Liver (tissue), 8 donors: ENCODE measurements at regions not wholly inside any gene's neighbourhood (a gene's known extent, or its start where the extent isn't known, plus 50 kb on each side); places are given as distances from the start of the nearest gene placed in this dataset.

Experiments
- DNase-seq: peaks from one replicate; pipeline ENCODE4 v3.0.0-alpha.2; 2017; ENCODE audit warnings: low spot score
- H3K27ac ChIP-seq, 2 donors: one replicate each; pipeline ENCODE4 v1.7.0; 2013; ENCODE audit warnings: inconsistent platforms in 2 of 2, low read length in 2 of 2, control low read depth in 1 of 2, low read depth in 1 of 2, mild to moderate bottlenecking in 1 of 2
- H3K27me3 ChIP-seq, 4 donors: one replicate each; pipeline versions ENCODE4 v1.6.1 to v1.7.0; 2013; ENCODE audit warnings: low read length in 3 of 4, inconsistent platforms in 1 of 4, mild to moderate bottlenecking in 1 of 4, moderate library complexity in 1 of 4; ENCODE audit not compliant: control insufficient read depth in 4 of 4, insufficient read depth in 4 of 4
- H3K36me3 ChIP-seq, 4 donors: one replicate each; pipeline versions ENCODE4 v1.6.1 to v1.7.0; 2013; ENCODE audit warnings: low read length in 3 of 4, mild to moderate bottlenecking in 3 of 4, low read depth in 1 of 4, moderate library complexity in 1 of 4; ENCODE audit not compliant: control insufficient read depth in 4 of 4, insufficient read depth in 3 of 4
- H3K4me1 ChIP-seq, 4 donors: one replicate each; pipeline versions ENCODE4 v1.6.1 to v1.7.0; 2013; ENCODE audit warnings: low read length in 3 of 4, mild to moderate bottlenecking in 3 of 4, moderate library complexity in 1 of 4; ENCODE audit not compliant: control insufficient read depth in 4 of 4, insufficient read depth in 4 of 4
- H3K4me3 ChIP-seq, 3 donors: one replicate each; pipeline versions ENCODE4 v1.6.1 to v1.7.0; 2013; ENCODE audit warnings: low read length in 3 of 3, control low read depth in 1 of 3, low read depth in 1 of 3, mild to moderate bottlenecking in 1 of 3
- H3K9ac ChIP-seq, 2 donors: one replicate each; pipeline ENCODE4 v1.7.0; 2013; ENCODE audit warnings: low read length in 2 of 2, mild to moderate bottlenecking in 2 of 2, moderate library complexity in 2 of 2, control low read depth in 1 of 2, low read depth in 1 of 2
- H3K9me3 ChIP-seq, 4 donors: one replicate each; pipeline versions ENCODE4 v1.6.1 to v1.7.0; 2013; ENCODE audit warnings: low read length in 3 of 4; ENCODE audit not compliant: control insufficient read depth in 4 of 4
- ATF3 ChIP-seq: IDR thresholded peaks from 2 replicates; pipeline ENCODE4 v1.6.1; 2016; ENCODE audit warnings: antibody characterized with exemption
- CTCF ChIP-seq: fragments of 150-350 bp; IDR thresholded peaks from 2 replicates; pipeline ENCODE4 v1.5.1; 2017; ENCODE audit warnings: improper control_type of control experiment, low read depth, low read length; ENCODE audit not compliant: missing input control
- EGR1 ChIP-seq, 2 donors: IDR thresholded peaks; 2 replicates each; pipeline ENCODE4 v1.6.1; 2016 to 2018; ENCODE audit warnings: antibody characterized with exemption in 2 of 2, low read depth in 2 of 2
- FOXA1 ChIP-seq: IDR thresholded peaks from 2 replicates; pipeline ENCODE4 v1.6.1; 2016; ENCODE audit warnings: antibody characterized with exemption
- FOXA2 ChIP-seq: IDR thresholded peaks from 2 replicates; pipeline ENCODE4 v1.6.1; 2016; ENCODE audit warnings: antibody characterized with exemption
- GABPA ChIP-seq, 2 donors: IDR thresholded peaks in 1 of 2; conservative IDR thresholded peaks in 1 of 2; 2 replicates each; pipeline ENCODE4 v1.6.1; 2016; ENCODE audit warnings: antibody characterized with exemption in 2 of 2, mild to moderate bottlenecking in 1 of 2, moderate library complexity in 1 of 2
- HNF4A ChIP-seq, 2 donors: conservative IDR thresholded peaks; 2 replicates each; pipeline ENCODE4 v1.6.1; 2016; ENCODE audit warnings: antibody characterized with exemption in 2 of 2, mild to moderate bottlenecking in 2 of 2
- HNF4G ChIP-seq: IDR thresholded peaks from 2 replicates; pipeline ENCODE4 v1.6.1; 2016; ENCODE audit warnings: antibody characterized with exemption
- JUND ChIP-seq, 2 donors: IDR thresholded peaks; 2 replicates each; pipeline ENCODE4 v1.6.1; 2016; ENCODE audit warnings: antibody characterized with exemption in 2 of 2
- MAX ChIP-seq: IDR thresholded peaks from 2 replicates; pipeline ENCODE4 v1.6.1; 2016; ENCODE audit warnings: antibody characterized with exemption
- NR2F2 ChIP-seq: IDR thresholded peaks from 2 replicates; pipeline ENCODE4 v1.6.1; 2016; ENCODE audit warnings: antibody characterized with exemption
- RAD21 ChIP-seq, 2 donors: IDR thresholded peaks; 2 replicates each; pipeline ENCODE4 v1.6.1; 2016; ENCODE audit warnings: antibody characterized with exemption in 2 of 2, mild to moderate bottlenecking in 2 of 2
- REST ChIP-seq: IDR thresholded peaks from 2 replicates; pipeline ENCODE4 v1.6.1; 2016; ENCODE audit warnings: antibody characterized with exemption, mild to moderate bottlenecking
- RXRA ChIP-seq, 2 donors: IDR thresholded peaks; 2 replicates each; pipeline ENCODE4 v1.6.1; 2017 to 2018; ENCODE audit warnings: antibody characterized with exemption in 2 of 2, mild to moderate bottlenecking in 1 of 2
- SP1 ChIP-seq: IDR thresholded peaks from 2 replicates; pipeline ENCODE4 v1.6.1; 2018; ENCODE audit warnings: antibody characterized with exemption, mild to moderate bottlenecking
- TAF1 ChIP-seq: conservative IDR thresholded peaks from 2 replicates; pipeline ENCODE4 v1.6.1; 2016; ENCODE audit warnings: antibody characterized with exemption, mild to moderate bottlenecking
- YY1 ChIP-seq: IDR thresholded peaks from 2 replicates; pipeline ENCODE4 v1.6.1; 2016; ENCODE audit warnings: antibody characterized with exemption, mild to moderate bottlenecking
- ZBTB33 ChIP-seq: IDR thresholded peaks from 2 replicates; pipeline ENCODE4 v1.6.1; 2016; ENCODE audit warnings: antibody characterized with exemption
- WGBS: extraction: QIAGEN DNeasy Blood & Tissue Kit; methylation state at CpG from one replicate; pipeline ENCODE4 v1.1.7; 2013; 5-methylcytosine and 5-hydroxymethylcytosine counted together
- donor health status: healthy.
- donor health status: healthy.
- donor health status: healthy.
- donor health status: healthy.
- donor health status: healthy.

GRCh38 chr7:91787931-91788330 lies 92.6 kb downstream of the MTERF1 start:
- Histone ChIP-seq H3K9me3 (no peaks in the 10 kb centered on the region), H3K36me3 (no peaks in the 10 kb centered on the region), H3K4me3 (no peak overlapping the region), H3K4me1 (no peaks in the 10 kb centered on the region), H3K27ac (no peak overlapping the region), H3K27me3 (no peaks in the 10 kb centered on the region), H3K9ac (no peak overlapping the region)
- TF ChIP-seq SP1 (no peak), RXRA (IDR thresholded peaks at IDR 0.05) (no peak), FOXA1 (no peak), FOXA2 (no peak), RAD21 (IDR thresholded peaks at IDR 0.05) (no peak), GABPA (IDR thresholded peaks at IDR 0.05 in 1 of 2, conservative IDR thresholded peaks at IDR 0.05 in 1 of 2) (no peak), NR2F2 (no peak), HNF4A (conservative IDR thresholded peaks at IDR 0.05) (no peak), ZBTB33 (no peak), YY1 (no peak), TAF1 (no peak), REST (no peak), JUND (IDR thresholded peaks at IDR 0.05) (no peak), EGR1 (IDR thresholded peaks at IDR 0.05; ENCODE audit: low read depth in 2 of 2) (no peak), HNF4G (no peak), MAX (no peak), ATF3 (no peak), CTCF (no peak)
- no peak for DNase-seq
- WGBS = 81% methylated on average over 2 of the region's 2 CpGs

- Histone ChIP-seq H3K27me3 (no peaks in the 10 kb centered on the region), H3K9ac (no peak overlapping the region), H3K9me3 (no peaks in the 10 kb centered on the region), H3K27ac (no peak overlapping the region), H3K36me3 (no peaks in the 10 kb centered on the region), H3K4me1 (no peaks in the 10 kb centered on the region), H3K4me3 (no peak overlapping the region)
- TF ChIP-seq TAF1 (no peak), HNF4G (no peak), FOXA1 (no peak), YY1 (no peak), SP1 (no peak), ZBTB33 (no peak), ATF3 (no peak), EGR1 (IDR thresholded peaks at IDR 0.05; ENCODE audit: low read depth in 2 of 2) (no peak), MAX (no peak), RAD21 (IDR thresholded peaks at IDR 0.05) (no peak), GABPA (IDR thresholded peaks at IDR 0.05 in 1 of 2, conservative IDR thresholded peaks at IDR 0.05 in 1 of 2) (no peak), NR2F2 (no peak)
- DNase-seq = no peak
- 93% methylated on average over 2 of the region's 2 CpGs for WGBS
These were observed 91.4 kb downstream of the MTERF1 start for GRCh38 chr7:91789086-91789485.
